ENCODE measurements at regions not wholly inside any gene's neighbourhood (a gene's known extent, or its start where the extent isn't known, plus 50 kb on each side); places are given as distances from the start of the nearest gene placed in this dataset.

DNA sequence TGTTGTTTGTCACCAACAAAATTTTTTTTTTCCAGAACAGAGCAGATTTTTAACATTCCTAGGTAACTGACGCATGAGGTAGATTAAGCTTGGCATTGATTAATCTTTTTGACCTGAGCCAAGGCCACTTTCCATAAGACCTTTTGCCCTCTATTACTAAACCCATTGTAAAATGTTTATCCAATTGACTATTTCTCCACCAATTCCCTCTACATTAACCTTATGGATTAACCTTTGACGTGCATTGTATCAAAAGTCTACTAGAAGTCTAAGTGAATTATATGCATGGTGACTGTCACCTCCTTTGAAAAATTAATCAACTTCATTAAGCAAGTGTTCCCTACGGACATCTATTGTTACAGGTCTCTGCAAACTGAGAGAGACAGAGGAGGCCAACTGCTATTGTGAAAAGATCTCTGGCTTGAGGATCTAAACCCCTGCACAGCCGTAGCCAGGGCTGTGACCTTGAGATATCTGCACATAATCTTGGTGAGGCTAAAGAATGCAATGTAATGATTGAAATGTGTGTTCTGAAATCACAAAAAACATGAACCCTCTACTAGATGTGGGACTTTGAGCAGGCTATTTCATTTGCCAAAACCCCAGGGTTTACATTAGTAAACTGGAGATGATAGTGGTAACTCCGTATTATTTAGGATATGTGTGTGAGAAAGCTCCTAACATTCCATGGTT lies 632.2 kb downstream of the TLR4 start:
- TF ChIP-seq EZH2 (IDR thresholded peaks at IDR 0.05; ENCODE audit: low read length, missing control alignments), result no peak
- TF ChIP-seq, protein P1, sequence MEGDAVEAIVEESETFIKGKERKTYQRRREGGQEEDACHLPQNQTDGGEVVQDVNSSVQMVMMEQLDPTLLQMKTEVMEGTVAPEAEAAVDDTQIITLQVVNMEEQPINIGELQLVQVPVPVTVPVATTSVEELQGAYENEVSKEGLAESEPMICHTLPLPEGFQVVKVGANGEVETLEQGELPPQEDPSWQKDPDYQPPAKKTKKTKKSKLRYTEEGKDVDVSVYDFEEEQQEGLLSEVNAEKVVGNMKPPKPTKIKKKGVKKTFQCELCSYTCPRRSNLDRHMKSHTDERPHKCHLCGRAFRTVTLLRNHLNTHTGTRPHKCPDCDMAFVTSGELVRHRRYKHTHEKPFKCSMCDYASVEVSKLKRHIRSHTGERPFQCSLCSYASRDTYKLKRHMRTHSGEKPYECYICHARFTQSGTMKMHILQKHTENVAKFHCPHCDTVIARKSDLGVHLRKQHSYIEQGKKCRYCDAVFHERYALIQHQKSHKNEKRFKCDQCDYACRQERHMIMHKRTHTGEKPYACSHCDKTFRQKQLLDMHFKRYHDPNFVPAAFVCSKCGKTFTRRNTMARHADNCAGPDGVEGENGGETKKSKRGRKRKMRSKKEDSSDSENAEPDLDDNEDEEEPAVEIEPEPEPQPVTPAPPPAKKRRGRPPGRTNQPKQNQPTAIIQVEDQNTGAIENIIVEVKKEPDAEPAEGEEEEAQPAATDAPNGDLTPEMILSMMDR (conservative IDR thresholded peaks at IDR 0.05 in 1 of 2, IDR thresholded peaks at IDR 0.05 in 1 of 2; ENCODE audit: low read depth in 1 of 2, low read length in 2 of 2), result no peak
